Right ventricle myocardium superior (tissue), 1 donor: ENCODE measurements at regions not wholly inside any gene's neighbourhood (a gene's known extent, or its start where the extent isn't known, plus 50 kb on each side); places are given as distances from the start of the nearest gene placed in this dataset.
"Not testable (repeated sequence)": the region's sequence is repeated elsewhere in the genome, so short reads cannot be mapped to it uniquely, and the experiment has no call there.

Experiments used
- ATAC-seq: fragments of 200-7000 bp; cut with Tn5 transposase; one replicate; pipeline ENCODE4 v1.9.1; 2020; ENCODE audit warnings: mild to moderate bottlenecking; ENCODE audit not compliant: poor library complexity
- DNase-seq: peaks from one replicate; pipeline ENCODE4 v3.0.0-alpha.2; 2020
- intact Hi-C: fragments of 100-400 bp; cut with DNase I; formaldehyde crosslinking; loops from one replicate; pipeline ENCODE4 v1.11.2; 2022
- donor health status: DM: no; HTN: yes; CAD: no; lungs with severe emphysema.

DNA sequence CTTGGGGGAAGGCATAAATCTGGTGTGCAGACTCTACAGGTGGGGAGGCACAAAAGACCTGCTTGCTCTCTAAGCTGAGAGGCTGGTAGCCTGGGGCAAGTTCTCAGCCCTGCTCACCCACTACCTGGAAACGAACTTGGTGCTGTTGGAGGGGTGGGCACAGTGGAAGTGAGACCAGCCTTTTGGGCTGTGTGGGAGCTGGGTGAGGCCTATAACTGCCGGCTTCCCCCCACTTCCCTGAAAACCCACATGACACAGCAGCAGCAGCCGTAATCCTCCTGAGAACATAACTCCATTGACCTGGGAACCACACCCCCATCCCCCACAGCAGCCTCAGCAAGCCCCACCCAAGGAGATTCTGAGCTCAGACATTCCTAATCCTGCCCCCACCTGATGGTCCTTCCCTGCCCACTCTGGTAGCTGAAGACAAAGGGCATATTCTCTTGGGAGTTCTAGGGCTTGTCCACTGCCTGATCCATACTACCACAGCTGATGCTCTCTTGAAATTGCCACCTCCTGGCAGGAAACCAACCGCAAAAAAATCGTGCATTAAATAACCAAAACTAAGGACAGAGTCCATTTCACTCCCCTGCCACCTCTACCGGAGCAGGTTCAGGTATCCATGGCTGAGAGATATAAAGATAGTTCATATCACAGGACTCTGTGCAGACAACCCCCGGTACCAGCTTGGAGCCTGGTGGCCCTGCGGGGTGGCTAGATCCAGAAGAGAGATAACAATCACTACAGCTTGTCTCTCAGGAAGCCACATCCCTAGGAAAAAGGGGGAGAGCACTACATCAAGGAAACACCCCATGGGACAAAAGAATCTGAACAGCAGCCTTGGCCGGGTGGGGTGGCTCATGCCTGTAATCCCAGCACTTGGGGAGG is 178.1 kb downstream of the NDUFA10 start:
- intact Hi-C loops = no loop called here
- no peak for DNase-seq

GRCh38 chr2:239845968-239846367 is 179.2 kb downstream of the NDUFA10 start:
- ATAC-seq (no peak), DNase-seq (no peak)
- intact Hi-C loops = no loop called here

More for the DNA sequence above, 178.1 kb downstream of the NDUFA10 start:
- no peak for ATAC-seq

DNA sequence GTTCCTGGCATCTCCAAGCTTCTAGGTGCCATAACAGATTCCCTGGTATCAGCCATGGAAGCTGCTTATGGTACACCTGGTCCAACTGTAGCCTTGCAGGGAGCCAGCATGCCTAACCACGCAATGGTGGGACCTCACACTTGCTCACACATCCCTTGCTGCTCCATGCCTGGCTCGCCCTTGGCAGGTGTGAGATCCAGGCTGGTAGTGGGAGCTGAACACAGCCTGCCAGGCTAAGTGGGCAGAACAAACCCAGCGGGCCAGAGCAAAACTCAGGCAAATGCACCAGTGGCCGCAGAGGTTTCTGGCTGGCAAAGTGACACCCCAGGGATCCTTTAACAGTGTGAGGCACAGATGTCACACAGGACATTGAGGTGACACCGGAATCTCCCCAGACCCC is 185.8 kb downstream of the NDUFA10 start:
- intact Hi-C loops = no loop called here
- no peak for ATAC-seq
- no peak for DNase-seq

DNA sequence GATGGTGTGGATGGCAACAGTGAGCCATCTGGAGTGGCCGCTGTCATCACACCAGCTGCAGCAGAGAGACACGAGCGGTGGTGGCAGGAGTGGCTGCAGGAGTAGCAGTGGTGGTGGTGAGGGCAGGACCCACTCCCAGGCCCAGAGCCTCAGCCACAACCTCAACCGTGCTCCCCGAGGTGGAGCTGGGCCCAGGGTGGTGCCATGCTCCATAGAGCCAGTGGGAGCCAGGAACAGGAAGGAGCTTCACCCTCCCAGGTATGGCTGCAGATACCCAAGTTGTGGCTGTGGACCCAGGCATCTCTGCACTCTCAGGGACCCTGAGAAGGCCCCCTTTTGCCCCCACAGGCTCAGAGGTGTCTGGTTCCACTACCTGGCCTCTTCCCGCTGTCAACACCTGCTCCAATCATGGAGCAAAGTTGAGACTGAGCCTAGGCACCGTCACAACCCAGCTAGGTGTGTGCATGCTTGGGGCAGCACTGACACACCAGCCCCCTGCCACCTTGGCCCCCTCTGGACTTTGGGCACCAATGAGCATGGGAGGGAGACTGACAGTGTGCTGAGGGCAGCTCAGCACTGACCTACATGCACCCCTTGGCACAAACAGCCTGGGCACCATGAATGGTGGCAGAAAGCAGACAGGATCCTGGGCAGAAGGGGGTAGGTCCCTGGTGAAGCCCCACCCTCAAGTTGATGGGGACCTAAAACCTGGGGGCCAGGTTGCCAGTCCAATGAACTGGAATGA is 188.9 kb downstream of the NDUFA10 start:
- ATAC-seq (no peak), DNase-seq (no peak)
- intact Hi-C loops = no loop called here

DNA sequence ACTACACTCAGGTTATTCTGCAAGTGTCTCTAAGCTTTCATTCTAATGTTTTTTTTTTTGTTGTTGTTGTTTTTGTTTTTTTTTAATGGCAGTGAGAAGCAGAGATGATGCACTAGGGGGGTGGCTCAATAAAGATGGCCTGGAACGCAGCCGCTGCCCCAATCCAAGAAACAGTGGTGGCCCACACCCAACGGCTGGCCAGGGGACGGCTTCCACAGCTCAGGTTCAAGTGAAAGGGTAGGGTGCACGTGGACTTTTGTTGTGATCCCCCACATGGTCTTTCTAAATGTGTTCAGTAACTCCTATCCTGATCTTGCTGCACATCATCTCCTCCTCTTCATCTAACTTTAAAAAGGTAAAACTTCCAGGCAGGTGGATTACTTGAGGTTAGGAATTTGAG is 190.1 kb downstream of the NDUFA10 start:
- intact Hi-C loops = no loop called here
- no peak for ATAC-seq
- no peak for DNase-seq

- intact Hi-C loops = no loop called here
- no peak for ATAC-seq
- DNase-seq = no peak
These were observed 191.0 kb downstream of the NDUFA10 start for GRCh38 chr2:239834143-239834542.

DNA sequence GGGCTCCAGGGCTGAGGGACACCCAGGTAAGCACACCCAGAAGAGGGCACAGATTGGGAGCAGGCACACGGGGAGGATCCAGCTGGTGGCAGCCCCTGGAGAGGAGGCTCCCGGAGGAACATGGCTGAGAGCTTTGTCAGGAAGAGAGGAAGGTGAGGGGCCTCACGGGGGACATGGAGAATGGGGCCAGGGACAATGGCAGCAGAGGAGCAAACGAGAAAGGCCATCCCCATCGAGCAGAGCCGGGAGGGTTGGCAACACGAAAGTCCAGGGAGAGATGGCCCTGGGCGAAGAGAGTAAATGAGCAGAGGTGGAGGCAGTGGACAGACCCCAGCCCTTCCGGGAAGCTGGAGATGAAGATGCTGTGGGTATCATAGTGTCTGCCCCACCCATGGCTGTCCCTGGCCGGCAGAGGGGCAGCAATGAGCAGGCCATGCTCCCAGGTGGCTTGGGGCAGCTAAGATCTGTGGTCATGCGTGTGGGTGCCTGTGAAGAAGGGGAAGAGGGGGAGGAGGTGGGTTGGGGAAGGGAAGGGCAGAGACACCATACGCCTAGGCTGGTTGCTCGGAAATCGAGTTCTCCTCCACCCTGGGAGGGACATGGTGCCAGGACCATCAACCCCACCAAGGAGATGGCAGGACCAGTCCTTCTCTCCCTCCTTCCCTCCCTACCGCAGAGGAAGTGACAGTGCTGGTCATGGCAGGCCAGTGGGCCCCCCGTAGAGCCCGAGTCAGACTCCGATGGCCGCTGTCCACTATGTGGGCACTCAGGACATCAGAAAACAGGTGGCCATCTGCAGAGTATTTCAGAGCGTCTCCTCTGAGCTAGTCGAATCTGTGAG is 191.7 kb downstream of the NDUFA10 start:
- intact Hi-C loops = no loop called here
- no peak for DNase-seq
- ATAC-seq = no peak

- no peak for ATAC-seq
- no peak for DNase-seq
- intact Hi-C loops = no loop called here
These were observed 192.5 kb downstream of the NDUFA10 start for GRCh38 chr2:239832490-239833268.

GRCh38 chr2:239831861-239832489 is 193.2 kb downstream of the NDUFA10 start:
- intact Hi-C loops = no loop called here
- no peak for ATAC-seq
- DNase-seq = no peak

GRCh38 chr2:239831001-239831731 is 194.0 kb downstream of the NDUFA10 start:
- ATAC-seq (peak; percentile 31), DNase-seq (no peak)
- intact Hi-C loops = no loop called here

DNA sequence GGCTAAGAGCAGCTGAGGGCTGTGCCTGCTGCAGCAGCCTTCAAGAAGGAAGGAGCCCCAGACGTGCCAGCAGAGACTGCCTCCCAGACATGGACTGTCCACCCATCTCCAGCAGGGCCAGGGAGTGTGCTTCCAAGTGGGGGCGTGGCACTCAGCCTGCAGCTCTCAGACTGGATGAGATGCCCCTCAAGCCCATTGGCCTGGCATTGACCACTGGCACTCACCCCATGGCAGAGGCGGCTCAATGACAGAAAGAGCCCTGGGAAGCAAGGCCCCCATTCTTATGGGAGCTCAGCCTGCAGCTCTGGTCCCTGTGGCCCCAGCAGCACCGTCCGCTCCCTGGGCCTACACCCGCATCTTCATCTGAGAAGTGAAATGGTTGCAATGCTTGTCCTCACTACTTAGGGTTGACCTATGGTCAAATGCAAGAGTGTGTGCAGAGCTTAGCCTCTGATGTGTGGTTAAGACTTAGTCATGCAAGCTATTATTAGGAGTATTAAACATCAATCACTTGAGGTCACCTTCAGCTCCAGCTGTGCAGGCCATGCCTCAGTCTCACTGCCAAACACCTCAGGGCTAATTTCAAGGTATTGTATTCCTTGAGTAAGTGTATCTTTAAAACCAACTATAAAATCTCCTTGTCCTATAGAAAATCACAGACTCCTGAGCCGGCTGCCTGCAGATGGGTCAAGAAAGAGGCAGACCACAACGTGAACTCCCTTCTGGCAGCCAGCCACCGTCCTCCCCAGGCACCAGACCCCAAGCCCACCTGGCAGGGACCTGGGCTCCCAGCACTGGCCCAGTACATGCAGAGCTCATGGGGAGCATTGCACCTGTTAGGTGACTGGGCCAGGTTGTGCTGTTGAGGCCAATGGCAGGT is 194.8 kb downstream of the NDUFA10 start:
- DNase-seq = no peak

DNA sequence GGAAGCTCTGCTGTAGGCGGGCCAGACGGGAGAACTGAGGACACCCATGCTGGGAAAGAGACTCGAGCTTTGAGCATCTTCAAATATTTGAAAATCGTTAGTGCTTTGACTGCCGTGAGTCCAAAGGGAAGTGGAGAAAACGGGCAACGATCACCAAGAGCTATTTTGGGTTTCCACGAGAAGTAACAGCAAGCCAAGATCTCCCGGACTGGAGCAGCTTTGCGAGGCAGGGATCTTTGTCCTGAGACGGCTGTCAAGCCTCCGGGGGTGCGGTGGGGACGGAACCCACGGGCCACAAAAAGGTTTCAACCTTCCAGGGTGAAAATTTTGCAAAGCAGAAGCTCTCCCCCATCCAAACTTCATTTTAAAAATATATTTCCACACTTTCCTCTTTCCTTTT is 195.8 kb downstream of the NDUFA10 start:
- DNase-seq (no peak), ATAC-seq (no peak)
- intact Hi-C loops = no loop called here

More for the DNA sequence above, 194.8 kb downstream of the NDUFA10 start:
- intact Hi-C loops = no loop called here
- ATAC-seq = no peak

GRCh38 chr2:239828973-239829275 is 196.2 kb downstream of the NDUFA10 start:
- ATAC-seq, intact Hi-C loops, DNase-seq: not testable (repeated sequence)

GRCh38 chr2:239828192-239828972 is 196.8 kb downstream of the NDUFA10 start:
- DNase-seq (no peak), ATAC-seq (no peak)
- intact Hi-C loops = no loop called here

DNA sequence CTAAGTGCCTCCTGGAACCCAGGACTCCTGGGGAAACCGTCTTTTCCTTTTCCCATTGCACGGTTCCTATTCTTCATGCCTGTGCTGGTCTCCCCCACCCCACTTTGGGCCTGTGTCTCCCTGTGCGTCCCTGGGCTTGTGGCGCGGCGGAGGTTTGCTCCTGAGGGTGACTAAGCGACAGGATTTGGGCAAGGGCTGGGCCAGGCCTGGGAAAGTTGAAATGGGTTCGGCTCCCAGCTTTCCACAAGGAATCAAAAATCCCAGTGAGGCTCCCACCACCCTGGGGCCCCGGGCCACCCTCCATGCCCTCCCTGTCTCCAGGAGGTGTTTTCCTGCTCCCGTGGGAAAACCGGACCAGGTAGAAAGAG is 197.6 kb downstream of the NDUFA10 start:
- DNase-seq = no peak
- intact Hi-C loops = no loop called here

More for the DNA sequence above, 197.6 kb downstream of the NDUFA10 start:
- ATAC-seq = no peak
